ENCODE measurements at regions not wholly inside any gene's neighbourhood (a gene's known extent, or its start where the extent isn't known, plus 50 kb on each side); places are given as distances from the start of the nearest gene placed in this dataset.

GRCh38 chr4:159768016-159768415 lies 665.1 kb downstream of the RAPGEF2 start:
- no peak for DNase-seq (ENCODE audit: low read depth)
- H3K4me3 ChIP-seq (ENCODE audit: low read depth, low read length): no peak overlapping the region
- no peak for TF ChIP-seq CTCF (conservative IDR thresholded peaks at IDR 0.05; ENCODE audit: low read depth, low read length)

- TF ChIP-seq CTCF (conservative IDR thresholded peaks at IDR 0.05; ENCODE audit: low read depth, low read length): no peak
- no peak for DNase-seq (ENCODE audit: low read depth)
- H3K4me3 ChIP-seq (ENCODE audit: low read depth, low read length): no peak overlapping the region
Measured at GRCh38 chr4:159770401-159770800, 667.5 kb downstream of the RAPGEF2 start.

- H3K4me3 ChIP-seq (ENCODE audit: low read depth, low read length): no peak overlapping the region
- TF ChIP-seq CTCF (conservative IDR thresholded peaks at IDR 0.05; ENCODE audit: low read depth, low read length): no peak
Measured at GRCh38 chr4:159770969-159771368, 668.1 kb downstream of the RAPGEF2 start.

GRCh38 chr4:159776961-159777360 lies 674.1 kb downstream of the RAPGEF2 start:
- TF ChIP-seq CTCF (conservative IDR thresholded peaks at IDR 0.05; ENCODE audit: low read depth, low read length): no peak
- no peak overlapping the region for H3K4me3 ChIP-seq (ENCODE audit: low read depth, low read length)
- DNase-seq (ENCODE audit: low read depth): no peak

More at GRCh38 chr4:159770969-159771368, 668.1 kb downstream of the RAPGEF2 start:
- no peak for DNase-seq (ENCODE audit: low read depth)

GRCh38 chr4:159777689-159778088 lies 674.8 kb downstream of the RAPGEF2 start:
- no peak for TF ChIP-seq CTCF (conservative IDR thresholded peaks at IDR 0.05; ENCODE audit: low read depth, low read length)
- H3K4me3 ChIP-seq (ENCODE audit: low read depth, low read length): no peak overlapping the region
- no peak for DNase-seq (ENCODE audit: low read depth)

- no peak for TF ChIP-seq CTCF (conservative IDR thresholded peaks at IDR 0.05; ENCODE audit: low read depth, low read length)
- no peak for DNase-seq (ENCODE audit: low read depth)
- no peak overlapping the region for H3K4me3 ChIP-seq (ENCODE audit: low read depth, low read length)
Measured at GRCh38 chr4:159778298-159778697, 675.4 kb downstream of the RAPGEF2 start.

GRCh38 chr4:159779716-159780115 lies 676.8 kb downstream of the RAPGEF2 start:
- no peak overlapping the region for H3K4me3 ChIP-seq (ENCODE audit: low read depth, low read length)
- no peak for DNase-seq (ENCODE audit: low read depth)
- TF ChIP-seq CTCF (conservative IDR thresholded peaks at IDR 0.05; ENCODE audit: low read depth, low read length): no peak

All from epithelial cell of proximal tubule (primary cell).